GM23248 (cell line): ENCODE measurements at regions not wholly inside any gene's neighbourhood (a gene's known extent, or its start where the extent isn't known, plus 50 kb on each side); places are given as distances from the start of the nearest gene placed in this dataset.

ENCODE experiments used
- EZH2 ChIP-seq: fragments of 200-600 bp; sonication (generic); IDR thresholded peaks from 2 replicates; pipeline ENCODE4 v1.6.1; 2018; ENCODE audit warnings: antibody characterized with exemption, mild to moderate bottlenecking; ENCODE audit not compliant: insufficient read depth, poor library complexity, severe bottlenecking
- EZH2phosphoT487 ChIP-seq: fragments of 200-600 bp; sonication (generic); IDR thresholded peaks from 2 replicates; pipeline ENCODE4 v1.6.1; 2018; ENCODE audit warnings: antibody characterized with exemption, moderate library complexity, mild to moderate bottlenecking, low read depth; ENCODE audit not compliant: insufficient read depth

GRCh38 chr3:158992463-158992862 is 190.6 kb downstream of the MFSD1 start:
- no peak for TF ChIP-seq EZH2
- TF ChIP-seq EZH2phosphoT487, result no peak
